Esophagus squamous epithelium (tissue), 4 donors: ENCODE measurements at regions not wholly inside any gene's neighbourhood (a gene's known extent, or its start where the extent isn't known, plus 50 kb on each side); places are given as distances from the start of the nearest gene placed in this dataset.

ENCODE experiments used
- CTCF ChIP-seq, 6 experiments: fragments of 450-650 bp in 4 of 6; fragments of 200-600 bp in 2 of 6; sonication (generic) in 2 of 6; IDR thresholded peaks; one replicate each; pipeline ENCODE4 v1.5.1; 2016 to 2019; ENCODE audit warnings: antibody characterized with exemption in 6 of 6, mild to moderate bottlenecking in 4 of 6, moderate library complexity in 4 of 6
- POLR2A ChIP-seq, 4 donors: fragments of 450-650 bp; IDR thresholded peaks; one replicate each; pipeline ENCODE4 v1.6.1; 2017; ENCODE audit warnings: antibody characterized with exemption in 4 of 4, mild to moderate bottlenecking in 4 of 4, moderate library complexity in 3 of 4

GRCh38 chr4:181693517-181693916 is 549.7 kb upstream of the TENM3 start:
- no peak for TF ChIP-seq POLR2A (IDR thresholded peaks at IDR 0.05)
- no peak for TF ChIP-seq CTCF (IDR thresholded peaks at IDR 0.05)
